Stimulated activated naive CD4-positive, alpha-beta T cell treated with Interleukin-2 at 50 U/mL for 16 hours (primary cell): ENCODE measurements at regions not wholly inside any gene's neighbourhood (a gene's known extent, or its start where the extent isn't known, plus 50 kb on each side); places are given as distances from the start of the nearest gene placed in this dataset.

ENCODE experiments used
- DNase-seq: peaks from one replicate; lab custom pipeline; 2025; lab: John Stamatoyannopoulos, UW

DNA sequence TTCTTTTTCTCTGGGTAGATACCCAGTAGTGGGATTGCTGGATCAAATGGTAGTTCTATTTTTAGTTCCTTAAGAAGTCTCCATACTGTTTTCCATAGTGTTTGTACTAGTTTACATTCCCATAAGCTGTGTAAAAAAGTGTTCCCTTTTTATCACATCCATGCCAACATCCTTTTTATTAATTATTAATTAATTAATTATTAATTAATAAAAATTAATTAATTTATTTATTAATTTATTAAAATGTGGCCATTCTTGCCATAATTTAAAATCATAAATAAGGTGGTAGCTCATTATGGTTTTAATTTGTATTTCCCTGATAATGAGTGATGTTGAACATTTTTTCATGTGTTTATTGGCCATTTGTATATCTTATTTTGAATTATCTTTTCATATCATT lies 173.9 kb upstream of the FOXN2 start:
- DNase-seq: no peak

DNA sequence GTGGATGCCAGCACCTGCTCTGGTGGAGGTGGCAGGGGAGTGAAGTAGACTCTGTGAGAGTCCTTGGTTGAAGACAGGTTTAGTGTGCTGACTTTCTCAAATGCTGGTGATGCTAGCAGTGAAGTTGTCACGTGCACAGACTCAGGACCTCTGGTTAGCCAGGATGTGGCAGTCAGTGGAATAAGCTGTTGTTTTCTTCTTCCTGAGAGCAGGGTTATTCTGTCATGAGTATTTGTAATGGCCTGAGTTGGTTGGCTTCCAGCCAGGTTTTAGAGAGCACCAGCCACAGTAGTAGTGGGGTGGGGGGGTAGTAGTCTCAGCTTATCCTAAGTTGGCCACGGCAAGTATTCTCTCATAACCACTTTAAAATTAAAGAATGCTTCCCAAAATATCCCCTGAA lies 169.7 kb upstream of the FOXN2 start:
- no peak for DNase-seq

DNA sequence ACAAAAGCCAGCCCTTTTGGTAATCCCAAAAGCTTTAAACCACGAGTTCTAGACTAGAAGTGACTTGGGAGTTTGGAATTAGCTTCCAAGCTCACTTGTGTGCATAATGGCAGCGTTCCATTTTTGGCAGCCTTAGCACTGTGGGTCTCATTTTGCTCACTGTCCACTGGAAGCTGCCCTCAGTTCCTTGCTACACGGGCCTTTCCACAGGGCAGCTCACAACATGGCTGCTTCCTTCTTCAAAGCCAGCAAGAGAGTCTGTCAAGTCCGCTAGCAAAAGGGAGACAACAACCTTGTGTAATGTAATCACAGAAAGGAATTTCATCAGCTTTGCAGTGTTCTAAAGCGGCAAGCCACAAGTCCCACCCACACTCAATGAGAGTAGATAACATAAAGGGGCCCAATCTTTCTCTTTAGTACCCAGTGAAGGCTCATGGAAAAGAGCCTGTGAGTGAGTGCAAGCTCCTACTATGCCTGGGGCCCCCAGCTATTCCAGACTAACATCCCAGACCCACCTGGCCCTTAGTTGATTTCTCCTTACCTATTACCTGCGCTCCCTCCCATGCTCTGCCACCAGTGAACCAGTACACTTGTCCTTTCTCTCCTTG lies 168.5 kb upstream of the FOXN2 start:
- DNase-seq: no peak

DNA sequence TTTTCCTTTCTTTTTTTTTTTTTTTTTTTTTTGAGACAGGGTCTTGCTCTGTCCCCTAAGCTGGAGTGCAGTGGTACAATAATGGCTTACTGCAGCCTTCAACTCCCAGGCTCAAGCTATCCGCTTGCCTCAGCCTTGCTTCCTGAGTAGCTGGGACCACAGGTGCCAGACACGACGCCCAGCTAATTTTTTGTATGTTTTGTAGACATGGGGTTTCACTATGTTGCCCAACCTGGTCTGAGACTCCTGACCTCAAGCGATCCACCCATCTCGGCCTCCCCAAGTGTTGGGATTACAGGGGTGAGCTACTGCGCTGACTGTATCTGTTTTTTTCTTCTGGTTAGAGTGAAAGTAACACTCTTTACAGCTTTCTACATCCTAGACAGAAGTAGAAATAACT lies 167.9 kb upstream of the FOXN2 start:
- DNase-seq: no peak

DNA sequence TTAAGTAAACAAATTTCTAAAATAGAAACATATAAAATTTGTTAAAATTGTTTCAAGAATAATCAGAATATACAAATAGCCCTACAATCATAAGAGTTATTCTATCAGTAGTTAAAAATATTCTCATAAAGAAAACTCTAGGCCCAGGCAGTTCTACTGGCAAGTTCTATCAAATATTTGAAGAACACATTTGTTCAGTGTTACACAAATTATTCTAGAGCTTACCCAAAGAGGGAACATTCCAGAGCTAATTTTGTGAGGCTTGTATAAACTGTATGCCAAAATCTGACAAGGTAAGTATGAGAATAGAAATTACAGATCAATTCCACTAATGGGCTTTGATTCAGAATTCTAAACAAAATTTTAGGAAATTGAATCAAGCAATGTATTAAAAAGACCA lies 166.8 kb upstream of the FOXN2 start:
- no peak for DNase-seq

DNA sequence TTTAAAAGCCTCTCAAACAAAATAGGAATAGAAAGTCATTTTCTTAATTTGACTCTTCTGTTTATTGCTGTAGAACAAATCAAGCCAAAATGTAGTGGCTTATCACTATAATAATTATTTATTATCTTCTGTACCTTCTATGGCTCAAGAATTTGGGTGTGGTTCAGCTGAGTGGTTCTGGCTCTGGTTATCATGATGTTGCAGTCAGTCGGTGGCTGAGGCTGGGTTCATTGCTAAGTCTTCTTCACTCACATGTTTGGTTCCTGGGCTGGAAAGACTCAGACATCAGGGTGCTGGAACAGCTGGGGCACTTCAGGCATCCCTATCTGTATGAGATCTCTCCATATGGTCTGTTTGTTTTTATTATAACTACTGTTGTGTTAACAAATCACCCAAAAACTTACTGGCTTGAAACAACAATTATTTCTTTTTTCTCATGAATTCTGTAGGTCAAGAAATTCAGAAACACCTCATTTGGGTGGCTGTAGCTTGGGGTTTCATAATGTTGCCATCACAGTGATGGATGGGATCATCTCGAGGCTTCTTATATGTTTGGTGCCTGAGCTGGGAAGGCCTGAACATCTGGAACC lies 165.5 kb upstream of the FOXN2 start:
- no peak for DNase-seq

DNA sequence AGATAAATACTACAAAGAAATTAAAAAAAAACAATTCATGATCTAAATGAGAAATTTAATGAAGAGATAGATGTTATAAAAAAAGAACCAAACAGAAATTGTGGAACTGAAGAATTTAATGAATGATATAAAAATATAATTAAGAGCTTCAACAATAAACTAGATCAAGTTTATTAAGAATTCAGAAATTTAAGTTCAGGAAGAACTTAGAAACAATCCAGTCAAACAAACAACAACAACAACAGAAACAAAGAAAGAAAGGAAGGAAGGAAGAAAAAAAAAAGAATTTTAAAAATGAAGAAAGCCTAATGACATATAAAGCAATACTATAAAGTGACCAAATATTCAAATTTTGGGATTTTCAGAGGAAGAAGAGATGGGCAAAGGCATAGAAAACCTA lies 157.3 kb upstream of the FOXN2 start:
- DNase-seq: no peak

DNA sequence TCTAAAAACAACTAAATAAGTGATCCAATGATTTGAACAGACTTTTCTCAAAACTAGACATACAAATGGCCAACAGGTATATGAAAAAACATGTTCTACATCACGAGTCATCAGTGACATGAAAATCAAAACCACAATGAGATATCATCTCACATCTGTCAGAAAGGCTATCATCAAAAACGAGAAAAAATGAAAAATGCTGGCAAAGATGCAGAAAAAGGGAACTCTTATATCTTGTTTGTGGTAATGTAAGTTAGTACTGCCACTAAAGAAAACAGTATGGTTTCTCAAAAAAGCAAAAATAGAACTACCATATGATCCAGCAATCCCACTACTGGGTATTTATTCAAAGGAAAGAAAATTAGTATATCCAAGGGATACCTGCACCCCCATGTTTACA lies 152.9 kb upstream of the FOXN2 start:
- no peak for DNase-seq

DNA sequence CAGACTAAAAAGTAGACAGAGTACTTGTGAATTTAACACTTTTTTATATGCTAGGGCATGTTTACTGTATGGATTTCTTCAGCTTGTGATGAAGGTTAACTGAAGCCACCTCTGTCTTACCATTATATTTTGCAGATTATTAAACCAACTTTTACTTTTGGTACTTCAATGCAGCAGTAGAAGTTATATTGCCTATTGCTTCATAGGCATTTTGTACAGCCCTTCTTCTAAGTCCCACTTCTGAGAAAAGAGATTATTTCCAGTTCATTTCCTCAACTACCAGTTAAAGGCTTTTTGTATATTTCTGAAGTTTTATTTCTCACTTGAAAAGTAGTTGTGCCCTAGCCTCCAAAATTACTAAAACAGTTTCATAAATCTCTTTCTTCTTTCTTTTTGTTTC lies 151.7 kb upstream of the FOXN2 start:
- DNase-seq: no peak

DNA sequence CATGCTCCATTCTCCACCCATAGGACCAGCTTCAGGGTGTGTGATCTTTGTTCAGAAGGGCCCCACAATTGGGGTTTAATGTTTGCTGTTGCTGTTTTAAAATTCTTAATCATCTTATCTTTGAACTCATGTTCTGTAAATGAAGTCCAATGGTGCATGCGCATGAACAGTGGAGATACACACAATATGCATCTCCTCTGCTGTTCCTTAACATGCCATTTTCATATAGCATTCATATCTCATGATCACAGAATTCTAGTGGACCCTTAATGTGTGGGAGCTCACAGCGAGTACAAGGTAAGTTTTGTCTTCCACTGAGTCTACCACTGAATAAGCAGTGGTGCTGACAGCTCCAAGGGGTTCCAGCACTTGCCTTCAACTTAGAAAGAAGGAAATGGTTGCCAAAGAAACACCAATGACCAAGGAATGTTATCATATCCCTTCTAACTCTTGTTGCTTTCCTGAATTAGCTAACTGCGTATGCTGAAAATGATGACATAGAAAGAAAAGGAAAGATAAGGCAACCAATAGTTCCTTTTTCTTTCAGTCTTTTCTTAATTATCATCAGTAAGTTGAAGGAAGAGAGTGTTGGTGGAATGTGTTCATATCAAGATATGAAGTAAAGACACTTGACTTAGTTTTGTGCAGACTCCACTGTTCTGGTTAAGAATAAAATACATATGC lies 149.3 kb upstream of the FOXN2 start:
- no peak for DNase-seq

DNA sequence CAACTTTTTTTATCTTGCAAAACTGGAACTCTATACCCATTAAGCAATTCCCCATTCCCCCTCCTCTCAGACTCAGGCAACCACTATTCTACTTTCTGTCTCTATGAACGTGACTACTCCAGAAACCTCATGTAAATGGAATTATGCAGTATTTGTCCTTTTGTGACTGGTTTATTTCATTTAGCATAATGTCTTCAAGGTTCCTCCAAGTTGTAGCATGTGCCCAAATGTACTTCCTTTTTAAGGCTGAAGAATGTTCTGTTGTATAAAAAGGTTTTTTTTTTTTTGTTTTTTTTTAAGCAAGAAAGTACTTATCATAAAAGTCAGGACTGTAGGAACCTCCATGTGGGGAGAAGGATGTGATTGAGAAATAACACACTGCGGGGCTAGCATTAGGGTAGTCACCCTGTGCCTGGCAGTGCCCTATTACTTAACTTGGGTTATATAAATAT lies 145.3 kb upstream of the FOXN2 start:
- no peak for DNase-seq

DNA sequence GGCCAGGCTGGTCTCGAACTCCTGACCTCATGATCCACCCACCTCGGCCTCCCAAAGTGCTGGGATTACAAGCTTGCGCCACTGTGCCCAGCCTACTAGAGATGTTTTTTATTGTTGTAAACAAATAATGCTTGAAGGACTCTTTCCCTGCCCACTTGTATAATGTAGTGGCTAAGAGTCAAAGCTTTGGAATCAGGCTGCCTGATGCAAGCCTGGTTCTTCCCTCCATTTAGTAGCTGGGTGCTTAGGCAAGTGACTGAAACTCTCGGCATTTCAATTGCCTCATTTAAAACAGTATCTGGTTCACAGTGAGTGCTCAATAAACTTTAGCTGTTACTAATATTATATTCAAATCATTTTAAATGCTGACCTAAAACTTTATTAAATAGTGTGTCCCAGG lies 144.2 kb upstream of the FOXN2 start:
- no peak for DNase-seq

DNA sequence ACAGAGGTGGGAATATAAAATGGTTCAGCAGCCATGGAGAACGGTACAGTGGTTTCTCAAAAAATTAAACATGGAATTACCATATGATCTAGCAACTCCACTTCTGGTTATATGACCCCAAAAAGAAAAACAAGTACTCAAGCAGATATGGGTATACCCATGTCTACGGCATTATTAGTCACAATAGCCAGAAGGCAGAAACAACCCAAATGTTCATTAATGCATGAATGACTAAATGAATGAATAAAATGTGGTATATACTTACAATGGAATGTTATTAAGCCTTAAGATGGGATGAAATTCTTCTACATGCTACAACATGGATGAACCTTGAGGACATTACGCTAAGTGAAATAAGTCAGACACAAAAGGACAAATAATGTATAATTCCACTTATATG lies 141.3 kb upstream of the FOXN2 start:
- no peak for DNase-seq

DNA sequence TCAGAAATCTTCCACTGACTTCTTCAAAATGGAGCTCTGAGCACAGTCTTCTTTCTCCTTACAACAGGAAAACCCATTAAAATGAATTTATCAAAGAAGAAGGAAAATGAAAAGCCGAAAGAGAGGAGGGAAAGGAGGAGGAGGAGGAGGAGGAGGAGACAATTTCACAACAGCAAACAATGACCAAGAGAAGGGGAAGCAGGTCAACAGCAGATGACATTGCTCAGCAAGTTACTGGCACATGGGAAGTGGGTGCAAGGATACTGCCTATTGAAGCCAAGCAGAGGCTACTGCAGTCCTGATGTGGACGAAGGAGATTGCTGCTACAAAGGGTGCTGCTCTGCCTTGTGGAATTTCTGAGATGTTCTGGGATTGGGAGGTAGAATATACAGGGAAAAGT lies 140.0 kb upstream of the FOXN2 start:
- no peak for DNase-seq

DNA sequence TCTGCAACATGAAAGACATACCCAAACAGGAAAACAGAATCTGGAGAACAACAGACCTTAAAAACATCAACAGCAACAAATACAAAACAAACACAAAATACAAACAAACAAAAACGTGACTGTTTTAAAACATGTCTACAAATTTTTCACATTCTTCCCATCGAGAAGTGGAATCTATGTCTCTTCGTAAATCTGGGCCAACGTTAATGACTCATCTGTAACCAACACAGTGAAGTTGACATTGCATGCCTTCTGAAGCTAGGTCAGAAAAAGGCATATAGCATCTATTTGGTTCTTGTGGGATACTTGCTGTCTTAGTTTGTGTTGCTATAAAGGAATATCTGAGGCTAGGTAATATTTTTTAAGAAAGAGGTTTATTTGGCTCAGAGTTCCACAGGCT lies 139.2 kb upstream of the FOXN2 start:
- no peak for DNase-seq

DNA sequence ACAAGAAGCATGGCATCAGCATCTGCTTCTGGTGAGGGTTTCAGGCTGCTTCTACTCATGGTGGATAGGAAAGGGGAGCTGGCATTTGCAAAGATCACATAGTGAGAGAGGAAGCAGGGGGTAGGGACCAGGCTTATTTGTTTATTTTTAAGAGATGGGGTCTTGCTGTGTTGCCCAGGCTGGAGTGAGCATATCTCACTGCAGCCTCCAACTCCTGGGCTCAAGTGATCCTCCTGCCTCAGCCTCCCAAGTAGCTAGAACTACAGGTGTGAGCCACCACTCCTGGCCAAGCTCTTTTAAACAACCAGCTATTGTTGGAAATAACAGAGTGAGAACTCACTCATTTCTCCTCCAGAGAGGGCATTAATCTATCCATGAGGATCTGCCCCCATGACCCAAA lies 138.8 kb upstream of the FOXN2 start:
- no peak for DNase-seq

DNA sequence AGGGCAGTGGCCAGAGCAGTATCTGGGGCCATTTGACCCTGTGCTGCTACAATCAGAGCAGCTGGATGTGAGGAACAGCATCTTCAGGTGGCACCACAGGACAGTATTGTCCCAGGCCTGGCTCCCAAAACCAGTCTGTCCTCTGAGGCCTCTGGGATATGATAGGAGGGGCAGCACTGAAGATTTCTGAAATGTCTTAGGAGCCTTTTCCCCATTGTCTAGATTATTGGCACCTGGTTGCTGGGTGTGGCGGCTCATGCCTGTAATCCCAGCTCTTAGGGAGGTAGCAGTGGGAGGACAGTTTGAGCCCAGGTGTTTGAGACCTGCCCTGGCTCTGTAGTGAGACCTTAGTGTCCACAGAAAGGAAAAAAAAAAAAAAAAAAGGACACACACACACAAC lies 137.6 kb upstream of the FOXN2 start:
- no peak for DNase-seq

DNA sequence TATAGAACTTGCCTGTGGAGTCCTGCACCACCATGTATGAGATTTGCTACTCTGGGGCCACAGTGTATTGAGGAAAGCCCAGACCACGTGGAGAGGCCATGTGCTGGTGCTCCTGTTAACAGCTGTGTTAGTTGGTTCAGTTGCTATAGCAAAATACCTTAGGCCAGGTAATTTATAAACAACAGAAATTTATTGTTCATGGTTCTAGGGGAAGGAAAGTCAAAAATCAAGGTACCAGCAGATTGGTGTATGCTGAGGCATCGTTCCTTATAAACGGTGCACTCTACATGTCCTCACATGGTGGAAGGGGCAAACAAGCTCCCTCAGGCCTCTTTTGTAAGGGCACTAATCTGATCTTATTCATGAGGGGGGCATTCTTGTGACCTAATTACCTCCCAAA lies 135.9 kb upstream of the FOXN2 start:
- DNase-seq: no peak

DNA sequence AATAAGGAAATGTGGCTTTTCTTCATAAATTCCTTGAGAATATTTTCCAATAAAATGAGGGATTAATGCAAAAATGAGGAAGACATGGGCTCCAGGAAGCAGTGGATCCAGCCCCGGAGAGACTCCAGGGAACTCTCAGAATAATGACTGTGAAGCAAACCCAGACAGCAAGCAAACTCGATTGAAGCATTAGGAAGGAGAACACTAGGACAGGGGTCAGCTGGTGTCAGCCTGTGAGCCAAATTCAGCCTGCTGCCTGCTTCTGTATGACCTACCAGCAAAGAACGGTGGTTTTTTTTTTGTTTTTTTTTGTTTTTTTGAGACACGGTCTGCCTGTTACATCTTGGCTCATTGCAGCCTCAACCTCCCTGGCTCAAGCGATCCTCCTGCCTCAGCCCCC lies 133.9 kb upstream of the FOXN2 start:
- no peak for DNase-seq

DNA sequence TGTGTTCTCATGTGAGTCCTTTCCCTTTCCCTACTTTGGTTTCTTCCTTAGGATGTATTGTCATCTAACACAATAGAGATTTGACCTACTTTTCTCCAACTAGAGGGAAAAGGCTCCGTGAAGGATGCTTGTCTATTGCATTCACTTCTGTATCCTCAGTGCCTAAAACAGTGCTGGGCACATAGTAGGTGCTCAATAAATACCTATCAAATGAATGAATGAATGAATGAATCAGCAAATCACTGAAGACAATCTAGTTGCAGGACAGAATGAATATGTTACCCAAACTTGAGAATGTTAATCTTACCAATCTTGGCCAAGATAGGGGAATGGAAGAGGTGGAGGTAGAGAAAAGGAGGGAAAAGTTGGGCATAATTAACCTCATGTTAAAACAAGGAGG lies 131.2 kb upstream of the FOXN2 start:
- no peak for DNase-seq

DNA sequence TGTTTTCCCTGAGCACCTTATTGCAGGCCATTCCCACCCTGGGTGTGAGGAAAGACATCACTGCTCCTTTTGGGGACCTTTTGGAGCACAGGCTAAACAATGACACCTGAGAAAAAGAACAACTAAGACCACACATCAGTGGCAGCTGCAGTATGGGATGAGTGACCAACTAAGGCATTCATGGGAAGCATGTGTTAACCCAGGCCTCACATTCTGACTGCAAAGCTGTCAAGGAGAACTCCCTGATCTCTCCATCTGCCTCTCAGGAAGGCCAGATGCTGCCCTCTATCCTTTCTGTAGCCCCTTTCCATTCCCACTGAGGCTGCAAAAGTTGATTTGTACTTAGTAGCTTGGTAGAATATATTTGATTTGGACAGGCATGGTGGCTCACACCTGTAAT lies 130.5 kb upstream of the FOXN2 start:
- DNase-seq: no peak

DNA sequence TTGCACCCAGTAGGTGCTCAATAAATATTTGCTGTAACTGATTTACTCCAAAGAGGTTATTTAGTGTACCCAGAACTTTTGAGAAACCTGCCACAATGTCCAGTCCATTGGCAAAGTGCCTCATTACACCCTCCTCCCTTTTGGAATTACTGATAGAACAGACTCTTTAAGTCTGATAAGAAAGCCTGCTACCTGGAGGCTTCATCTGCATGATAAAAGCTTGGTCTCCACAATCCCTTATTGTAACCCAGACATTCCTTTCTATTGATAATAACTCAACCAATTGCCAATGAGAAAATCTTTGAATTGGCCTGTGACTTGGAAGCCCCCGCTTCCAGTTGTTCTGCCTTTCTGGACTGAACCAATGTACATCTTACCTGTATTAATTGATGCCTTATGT lies 127.0 kb upstream of the FOXN2 start:
- DNase-seq: no peak

DNA sequence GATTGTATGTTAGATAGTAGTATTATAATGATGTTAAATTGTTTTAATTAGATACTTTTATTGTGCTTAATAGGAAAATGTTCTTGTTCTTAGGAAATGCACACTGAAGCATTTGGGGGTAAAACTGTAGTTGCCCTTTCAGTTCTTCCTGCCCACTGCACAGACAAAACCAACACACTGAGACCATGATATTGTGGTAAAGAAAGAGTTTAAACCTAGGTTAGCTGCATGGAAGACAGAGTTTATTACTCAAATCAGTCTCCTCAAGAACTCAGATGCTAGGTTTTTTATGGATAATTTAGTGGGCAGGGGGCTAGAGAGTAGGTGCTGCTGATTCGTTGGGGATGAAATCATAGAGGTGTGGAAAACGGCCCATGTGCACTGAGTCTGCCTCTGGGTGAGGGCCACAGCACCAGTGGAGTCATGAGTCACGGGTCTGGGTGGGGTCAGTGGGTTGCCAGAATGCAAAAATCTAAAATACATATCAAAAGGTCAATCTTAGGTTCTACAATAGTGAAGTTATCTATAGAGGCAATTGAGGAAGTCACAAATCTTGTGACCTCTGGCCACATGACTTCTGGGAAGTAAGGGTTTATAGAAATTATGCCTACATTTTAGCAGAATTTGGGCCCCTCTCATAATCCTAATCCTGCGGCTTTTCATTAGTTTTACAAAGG lies 124.8 kb upstream of the FOXN2 start:
- DNase-seq: no peak
